HL-60 (cell line): ENCODE measurements at regions not wholly inside any gene's neighbourhood (a gene's known extent, or its start where the extent isn't known, plus 50 kb on each side); places are given as distances from the start of the nearest gene placed in this dataset.

Experiments
- DNase-seq, 2 experiments: peaks; one replicate each; pipeline ENCODE4 v3.0.0-alpha.2; 2010 to 2020; ENCODE audit warnings: low read depth in 1 of 2, low spot score in 1 of 2
- H3K27ac ChIP-seq: fragments of 250-450 bp; sonication (Bioruptor Pico); replicated peaks from 2 replicates; pipeline ENCODE4 v1.5.1; 2020; ENCODE audit warnings: mild to moderate bottlenecking, moderate library complexity
- H3K27me3 ChIP-seq: fragments of 250-450 bp; sonication (Bioruptor Pico); 2 replicates; pipeline ENCODE4 v1.5.1; 2021; ENCODE audit warnings: mild to moderate bottlenecking, moderate library complexity; ENCODE audit not compliant: insufficient read depth, poor library complexity, severe bottlenecking
- H3K4me3 ChIP-seq: replicated peaks from 2 replicates; pipeline ENCODE4 v1.5.1; 2011; ENCODE audit warnings: mild to moderate bottlenecking, control low read depth, low read length; ENCODE audit not compliant: insufficient read depth
- CTCF ChIP-seq: IDR thresholded peaks from one replicate; pipeline ENCODE4 v1.5.1; 2011; ENCODE audit warnings: low read length, control low read depth, inconsistent platforms; ENCODE audit not compliant: insufficient read depth
- GABPA ChIP-seq: IDR thresholded peaks from 2 replicates; pipeline ENCODE4 v1.6.1; 2012; ENCODE audit warnings: low read depth
- POLR2AphosphoS5 ChIP-seq: IDR thresholded peaks from 2 replicates; pipeline ENCODE4 v1.6.1; 2012; ENCODE audit warnings: low read depth
- REST ChIP-seq: IDR thresholded peaks from 2 replicates; pipeline ENCODE4 v1.6.1; 2012; ENCODE audit warnings: low read depth; ENCODE audit not compliant: insufficient replicate concordance
- SPI1 ChIP-seq: IDR thresholded peaks from 2 replicates; pipeline ENCODE4 v1.6.1; 2012; ENCODE audit warnings: low read depth, mild to moderate bottlenecking, borderline replicate concordance

GRCh38 chr5:38151878-38152277 lies 106.5 kb upstream of the EGFLAM start:
- no peak for DNase-seq
- no peak for TF ChIP-seq SPI1
- TF ChIP-seq REST, result no peak
- TF ChIP-seq CTCF, result no peak
- no peak for TF ChIP-seq POLR2AphosphoS5
- no peak for TF ChIP-seq GABPA
- H3K27ac ChIP-seq, result no peak overlapping the region
- H3K27me3 ChIP-seq, result no peaks in the 10 kb centered on the region
- no peak overlapping the region for H3K4me3 ChIP-seq

GRCh38 chr5:38149815-38150195 lies 108.6 kb upstream of the EGFLAM start:
- no peak for TF ChIP-seq POLR2AphosphoS5
- H3K27me3 ChIP-seq, result no peaks in the 10 kb centered on the region
- DNase-seq, result no peak
- H3K4me3 ChIP-seq, result no peak overlapping the region
- H3K27ac ChIP-seq, result no peak overlapping the region

- Histone ChIP-seq H3K27me3 (no peaks in the 10 kb centered on the region), H3K4me3 (no peak overlapping the region), H3K27ac (no peak overlapping the region)
- TF ChIP-seq CTCF, result no peak
- no peak for TF ChIP-seq POLR2AphosphoS5
- no peak for TF ChIP-seq SPI1
- TF ChIP-seq GABPA, result no peak
- no peak for TF ChIP-seq REST
- no peak for DNase-seq
Measured at GRCh38 chr5:38148021-38148625, 110.2 kb upstream of the EGFLAM start.

- H3K4me3 ChIP-seq, result no peak overlapping the region
- no peak overlapping the region for H3K27ac ChIP-seq
- no peak for DNase-seq
- TF ChIP-seq SPI1 (no peak), POLR2AphosphoS5 (no peak), REST (no peak), GABPA (no peak), CTCF (no peak)
- no peaks in the 10 kb centered on the region for H3K27me3 ChIP-seq
Measured at GRCh38 chr5:38143384-38143783, 115.0 kb upstream of the EGFLAM start.
